GM19395 (cell line): ENCODE measurements at regions not wholly inside any gene's neighbourhood (a gene's known extent, or its start where the extent isn't known, plus 50 kb on each side); places are given as distances from the start of the nearest gene placed in this dataset.

ENCODE experiments used
- ATAC-seq: cut with Tn5 transposase; IDR thresholded peaks from one replicate; pipeline ENCODE4 v1.9.1; 2021; ENCODE audit warnings: mild to moderate bottlenecking, moderate library complexity; ENCODE audit not compliant: unreplicated experiment

DNA sequence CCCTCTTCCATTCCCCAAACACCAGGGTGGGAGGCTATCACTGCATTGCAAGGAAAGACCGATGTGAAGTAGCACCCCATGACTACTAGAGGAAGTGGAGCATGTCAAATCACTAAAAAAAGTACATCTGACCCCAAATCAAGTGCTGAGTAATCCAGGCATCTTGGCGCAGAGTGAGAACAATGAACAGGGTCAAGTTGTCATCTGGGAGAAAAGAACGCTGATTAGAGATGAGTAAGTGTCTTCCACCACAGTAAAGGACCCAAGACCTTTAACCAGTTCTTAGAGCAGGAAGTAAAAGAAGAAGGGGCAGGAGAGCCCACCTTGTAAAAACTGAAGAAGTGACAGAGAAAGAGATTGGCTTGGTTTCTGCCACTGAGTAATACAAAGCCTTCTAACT, 75.0 kb upstream of the RAD23B start:
- ATAC-seq = no peak

DNA sequence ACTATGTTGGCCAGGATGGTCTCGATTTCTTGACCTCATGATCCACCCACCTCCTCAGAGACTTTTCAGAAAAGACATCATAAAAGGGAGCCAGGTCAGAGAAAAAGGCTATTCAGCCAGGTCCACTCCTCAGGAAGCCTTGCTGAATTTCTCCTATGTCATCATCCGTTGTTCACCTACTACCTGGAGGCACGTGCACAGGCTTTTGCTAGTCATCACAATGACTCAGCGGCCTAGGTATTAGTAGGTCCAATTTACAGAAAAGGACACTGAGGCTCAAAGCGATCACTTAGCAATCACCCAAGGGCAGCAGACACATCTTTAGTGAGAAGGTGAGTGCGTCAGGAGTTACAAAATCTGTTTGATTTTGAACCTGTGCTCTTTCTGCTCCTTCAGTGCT, 72.3 kb upstream of the RAD23B start:
- ATAC-seq = no peak

GRCh38 chr9:107211284-107211923, 71.7 kb upstream of the RAD23B start:
- ATAC-seq = no peak

GRCh38 chr9:107212613-107213012, 70.5 kb upstream of the RAD23B start:
- no peak for ATAC-seq

GRCh38 chr9:107213080-107213479, 70.0 kb upstream of the RAD23B start:
- ATAC-seq = no peak

DNA sequence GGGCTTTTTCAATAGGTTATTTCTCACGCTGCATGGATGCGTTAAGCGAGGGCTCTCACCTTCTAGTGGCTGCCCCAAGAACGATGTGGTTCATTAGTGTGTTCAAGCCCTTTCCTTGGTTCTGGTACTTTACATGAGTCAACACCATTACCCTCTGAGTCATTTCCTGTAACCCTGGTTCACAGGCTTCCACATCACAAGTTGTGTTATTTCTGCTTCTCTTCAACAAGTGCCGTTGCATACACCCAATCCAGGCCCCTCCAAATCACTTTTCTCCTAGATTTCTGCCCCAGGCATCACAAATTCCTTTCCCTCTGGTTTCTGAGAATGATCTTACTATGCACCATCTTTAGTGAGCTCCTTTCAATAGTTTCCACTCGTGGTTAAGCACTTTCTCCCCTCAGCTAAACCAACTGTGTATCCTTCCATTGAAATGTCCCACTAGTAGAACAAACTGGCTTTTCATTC, 69.5 kb upstream of the RAD23B start:
- peak; percentile 97 for ATAC-seq

GRCh38 chr9:107214381-107214780, 68.7 kb upstream of the RAD23B start:
- no peak for ATAC-seq

DNA sequence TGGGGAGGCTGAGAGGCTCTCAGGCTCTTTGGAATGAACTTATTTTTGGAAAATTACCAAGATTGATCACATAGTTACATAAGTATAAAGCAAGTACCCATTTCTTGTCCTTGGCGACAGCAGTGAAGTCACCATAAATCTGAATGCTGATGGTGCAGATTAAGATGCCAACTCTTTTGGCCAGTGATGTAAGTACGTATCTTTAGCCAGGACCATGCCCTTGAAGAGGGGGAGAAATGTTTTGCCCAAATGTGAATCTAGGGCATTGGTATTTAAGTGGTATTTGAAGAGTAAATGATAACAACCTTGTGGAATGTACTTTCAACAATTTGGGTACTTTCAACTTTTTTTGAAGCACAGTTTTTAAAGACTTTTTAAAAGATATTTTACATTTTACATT, 68.2 kb upstream of the RAD23B start:
- ATAC-seq = no peak

DNA sequence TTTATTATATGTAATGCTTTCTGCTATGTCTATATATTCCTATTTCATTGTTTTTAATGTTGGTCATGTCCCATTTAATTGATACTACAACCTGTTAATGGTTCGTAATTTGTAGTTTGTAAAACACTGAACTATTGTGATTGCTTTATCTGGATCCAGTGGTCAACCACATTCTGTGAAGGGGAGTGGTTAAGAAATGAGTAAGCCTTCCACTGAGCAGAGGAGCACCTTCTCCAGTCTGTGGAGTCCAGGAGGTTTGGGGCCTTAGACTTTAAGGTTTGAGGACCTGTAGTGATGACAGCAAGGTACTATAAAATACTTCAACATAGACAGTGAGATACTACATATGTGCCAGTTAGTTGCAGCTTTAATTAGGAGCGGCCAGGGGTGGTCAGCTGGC, 67.7 kb upstream of the RAD23B start:
- no peak for ATAC-seq

DNA sequence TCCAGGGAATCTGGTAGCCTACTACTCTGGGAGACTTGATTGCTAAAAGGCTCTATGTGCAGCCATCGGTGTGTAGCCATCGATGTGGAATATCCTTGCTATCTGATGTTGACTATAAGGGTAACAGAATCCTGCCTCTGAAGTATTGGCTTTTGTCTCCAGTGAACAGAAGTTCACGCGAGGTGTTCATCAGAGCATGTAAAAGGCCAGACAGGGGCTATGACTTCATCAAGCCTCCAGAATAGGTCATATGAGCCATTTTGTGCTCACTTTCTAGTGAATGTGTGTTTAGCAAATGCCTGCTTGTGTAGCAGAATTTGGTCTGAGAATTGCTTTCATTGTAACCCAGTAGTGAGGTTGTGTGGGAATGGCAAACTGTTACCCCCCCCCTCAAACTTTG, 66.8 kb upstream of the RAD23B start:
- ATAC-seq = no peak

GRCh38 chr9:107218829-107219485, 64.1 kb upstream of the RAD23B start:
- peak; percentile 84 for ATAC-seq

- ATAC-seq = no peak
Measured at GRCh38 chr9:107219486-107220077, 63.5 kb upstream of the RAD23B start.

- ATAC-seq = no peak
Measured at GRCh38 chr9:107221321-107221720, 61.8 kb upstream of the RAD23B start.

GRCh38 chr9:107222020-107222522, 61.0 kb upstream of the RAD23B start:
- no peak for ATAC-seq

DNA sequence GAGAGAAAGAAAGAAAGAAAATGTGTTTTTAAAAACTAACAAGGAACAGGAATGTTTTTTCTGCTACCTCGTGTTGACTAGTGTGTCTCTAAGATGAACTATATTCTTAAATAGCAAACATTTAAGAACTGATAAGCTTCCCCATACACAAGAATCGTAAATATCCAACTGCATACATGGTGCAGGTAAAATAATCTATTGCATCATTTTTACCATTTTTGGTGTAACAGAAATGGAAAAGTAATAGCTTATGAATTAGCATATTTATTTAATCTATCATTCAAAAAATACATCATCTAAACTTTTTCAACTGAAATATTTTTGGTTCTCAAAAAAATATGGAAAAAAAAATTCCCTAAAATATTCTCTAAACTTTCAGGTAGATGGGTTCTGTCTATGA, 59.7 kb upstream of the RAD23B start:
- no peak for ATAC-seq

DNA sequence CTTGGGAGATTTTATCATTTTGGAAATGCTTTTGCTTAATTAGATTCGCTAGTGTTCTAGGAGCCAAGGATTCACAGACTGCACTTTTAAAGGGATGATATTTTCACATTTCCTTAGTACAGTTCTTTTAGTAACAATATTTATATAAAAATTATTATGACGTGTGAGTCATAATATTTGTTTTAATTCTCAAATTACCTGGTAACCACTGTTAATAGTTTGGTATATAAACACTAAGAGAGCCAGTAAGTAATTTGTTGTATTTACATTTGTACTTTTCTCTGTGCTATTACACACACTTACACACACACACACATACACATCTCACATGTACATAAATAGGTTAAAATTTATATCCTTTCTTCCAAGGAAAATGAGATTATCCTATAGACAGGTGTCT, 58.8 kb upstream of the RAD23B start:
- ATAC-seq = no peak

DNA sequence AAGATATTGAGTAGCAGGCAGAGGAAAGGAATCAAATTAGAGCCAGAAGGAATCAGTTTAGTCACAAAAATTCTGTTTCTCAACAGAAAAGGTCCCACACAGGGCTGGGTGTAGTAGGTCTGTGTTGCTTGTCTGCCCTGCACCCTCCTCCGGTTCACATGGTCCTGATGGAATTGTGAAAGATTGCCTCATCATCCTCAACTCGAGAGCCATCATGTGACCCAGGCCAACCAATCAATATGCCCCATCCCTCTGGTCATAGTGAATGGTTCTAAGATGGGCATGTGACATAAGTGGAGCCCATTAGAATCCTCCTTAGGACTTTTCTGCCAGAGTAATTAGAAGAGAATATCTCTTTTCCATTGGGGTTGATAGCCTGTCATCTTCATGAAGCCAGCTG, 56.7 kb upstream of the RAD23B start:
- ATAC-seq = no peak

- ATAC-seq = no peak
Measured at GRCh38 chr9:107227774-107228173, 55.3 kb upstream of the RAD23B start.

DNA sequence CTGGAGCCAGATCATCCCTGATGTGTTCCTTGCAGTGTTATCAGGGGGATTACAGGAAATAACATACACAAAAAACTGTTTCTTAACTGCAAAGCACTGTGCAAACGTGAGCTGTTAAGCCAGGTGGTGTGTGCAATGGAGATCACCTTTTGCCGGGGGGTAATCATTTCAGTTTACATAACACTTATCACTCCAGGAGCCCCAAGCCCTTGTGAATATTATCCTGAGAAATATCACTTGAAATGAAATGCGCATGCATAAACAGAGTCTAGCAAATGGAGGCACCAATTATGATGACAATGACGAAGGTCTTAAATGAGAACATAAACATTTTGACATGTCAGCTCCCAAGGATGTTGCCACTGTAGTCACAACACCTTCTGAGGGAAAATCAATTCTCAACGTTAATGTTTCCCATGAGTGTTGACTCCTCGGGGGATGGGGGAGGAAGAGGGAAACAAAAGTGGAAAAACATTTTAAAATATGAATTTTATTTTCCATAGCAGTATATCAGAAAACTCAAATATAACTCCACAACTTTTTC, 54.5 kb upstream of the RAD23B start:
- ATAC-seq = no peak

DNA sequence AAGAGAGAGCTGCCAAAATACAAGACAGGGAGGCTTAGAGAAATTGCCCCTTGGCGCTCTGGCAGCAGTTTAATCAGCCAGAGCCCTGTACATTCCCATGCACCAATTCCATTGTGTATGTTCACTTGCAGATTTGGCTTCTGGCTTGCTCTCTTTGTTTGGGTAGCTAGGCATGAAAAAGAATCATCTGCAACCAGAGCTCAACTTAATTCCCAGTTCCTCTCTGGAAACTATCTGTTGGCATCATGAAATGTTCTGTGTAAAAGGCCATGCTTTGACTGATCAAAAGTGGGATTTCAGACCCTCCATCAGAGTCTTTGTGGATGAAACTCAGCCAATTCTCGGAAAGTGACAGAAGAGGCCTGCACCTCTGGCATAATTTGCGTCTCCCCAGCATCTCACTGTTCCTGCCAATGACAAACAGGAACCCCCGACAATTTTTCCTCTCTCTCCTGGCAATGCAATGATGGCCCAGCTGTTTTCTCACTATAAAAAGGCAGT, 53.8 kb upstream of the RAD23B start:
- ATAC-seq = no peak
